Fibroblast of skin of left quadriceps (primary cell): ENCODE measurements at regions not wholly inside any gene's neighbourhood (a gene's known extent, or its start where the extent isn't known, plus 50 kb on each side); places are given as distances from the start of the nearest gene placed in this dataset.

Experiments used
- DNase-seq, 2 experiments: peaks; one replicate each; pipeline ENCODE4 v3.0.0-alpha.2; 2013; ENCODE audit warnings: low read depth in 2 of 2

GRCh38 chr4:152112887-152113286 lies 352.1 kb upstream of the GATB start:
- DNase-seq = no peak

- DNase-seq = no peak
Measured at GRCh38 chr4:152112190-152112589, 351.4 kb upstream of the GATB start.

GRCh38 chr4:152110780-152111179 lies 350.0 kb upstream of the GATB start:
- DNase-seq = no peak

- no peak for DNase-seq
Measured at GRCh38 chr4:152109531-152110509, 349.0 kb upstream of the GATB start.

- no peak for DNase-seq
Measured at GRCh38 chr4:152107736-152108500, 347.1 kb upstream of the GATB start.

- DNase-seq = no peak
Measured at GRCh38 chr4:152106781-152107321, 346.0 kb upstream of the GATB start.

GRCh38 chr4:152106113-152106763 lies 345.4 kb upstream of the GATB start:
- DNase-seq = peak; percentile 93

GRCh38 chr4:152104901-152105357 lies 344.1 kb upstream of the GATB start:
- no peak for DNase-seq

- DNase-seq = no peak
Measured at GRCh38 chr4:152104356-152104755, 343.5 kb upstream of the GATB start.

GRCh38 chr4:152103181-152103901 lies 342.5 kb upstream of the GATB start:
- DNase-seq = no peak

GRCh38 chr4:152102436-152103000 lies 341.7 kb upstream of the GATB start:
- DNase-seq = no peak

GRCh38 chr4:152101556-152102435 lies 341.0 kb upstream of the GATB start:
- DNase-seq = peak; percentile 32 to 34

GRCh38 chr4:152100379-152101201 lies 339.8 kb upstream of the GATB start:
- DNase-seq = no peak

GRCh38 chr4:152099981-152100378 lies 339.2 kb upstream of the GATB start:
- DNase-seq = no peak

- no peak for DNase-seq
Measured at GRCh38 chr4:152099555-152099954, 338.7 kb upstream of the GATB start.

GRCh38 chr4:152099061-152099425 lies 338.2 kb upstream of the GATB start:
- DNase-seq = no peak

GRCh38 chr4:152098365-152099060 lies 337.7 kb upstream of the GATB start:
- DNase-seq = no peak

GRCh38 chr4:152097371-152097770 lies 336.6 kb upstream of the GATB start:
- no peak for DNase-seq
